Erythroblast (primary cell): ENCODE measurements at regions not wholly inside any gene's neighbourhood (a gene's known extent, or its start where the extent isn't known, plus 50 kb on each side); places are given as distances from the start of the nearest gene placed in this dataset.

Source experiments
- GATA1 ChIP-seq: IDR thresholded peaks from 2 replicates; pipeline ENCODE4 v1.6.1; 2011; ENCODE audit warnings: low read depth, mild to moderate bottlenecking, control low read depth, low read length, moderate library complexity
- POLR2A ChIP-seq: IDR thresholded peaks from 2 replicates; pipeline ENCODE4 v1.6.1; 2011; ENCODE audit warnings: mild to moderate bottlenecking, low read length

DNA sequence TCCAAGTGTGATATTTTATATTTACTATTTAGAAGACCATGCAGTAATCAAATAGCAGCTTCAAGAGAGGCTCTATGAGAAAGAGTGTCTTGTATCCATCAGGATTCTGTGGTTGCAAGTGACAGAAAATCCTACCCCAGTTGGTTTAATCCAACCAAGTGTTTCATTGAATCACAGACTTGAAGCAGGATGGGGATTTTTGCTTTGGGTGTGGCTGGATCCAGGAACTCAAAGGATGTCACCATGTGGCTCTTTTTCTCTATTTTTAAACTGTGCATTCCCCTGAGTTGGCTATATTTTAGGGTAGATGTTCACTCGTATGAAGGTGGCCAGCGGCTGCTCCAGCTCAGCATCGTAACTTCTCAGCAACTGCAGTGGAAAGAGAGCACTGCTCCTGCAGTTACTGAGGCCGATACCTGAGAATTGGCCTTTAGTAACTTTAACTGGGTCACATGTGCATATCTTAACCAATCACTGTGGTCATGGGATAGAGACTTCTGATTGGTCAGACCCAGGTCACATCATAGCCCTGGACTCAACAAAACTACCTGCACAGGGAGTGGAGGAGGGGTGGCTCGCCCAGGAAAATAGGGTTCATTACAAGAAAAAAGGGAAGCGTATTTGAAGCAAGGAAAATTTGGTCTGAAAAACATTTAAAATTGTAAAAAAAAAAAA, 396.1 kb upstream of the SULF2 start:
- TF ChIP-seq GATA1 (no peak), POLR2A (no peak)
